Astrocyte of the spinal cord (primary cell): ENCODE measurements at regions not wholly inside any gene's neighbourhood (a gene's known extent, or its start where the extent isn't known, plus 50 kb on each side); places are given as distances from the start of the nearest gene placed in this dataset.
A peak's percentile ranks its signal among the peaks of the same experiment; 100 is the strongest.

Experiments used
- DNase-seq: peaks from one replicate; pipeline ENCODE4 v3.0.0; 2011; ENCODE audit warnings: low read depth, low spot score
- H3K4me3 ChIP-seq: 2 replicates; pipeline ENCODE4 v1.5.1; 2011; ENCODE audit warnings: low read depth, mild to moderate bottlenecking, low read length, moderate library complexity
- in situ Hi-C: cut with HindIII; loops from 2 replicates; pipeline ENCODE4 v1.10.0; 2017; ENCODE audit warnings: low sequenced_read_pairs
- TF ChIP-seq, protein P1 (sequence below): IDR thresholded peaks from 2 replicates; pipeline ENCODE4 v1.5.1; 2012; ENCODE audit warnings: low read depth, mild to moderate bottlenecking, low read length, inconsistent platforms

- in situ Hi-C loops, result no loop called here
- TF ChIP-seq, protein P1, sequence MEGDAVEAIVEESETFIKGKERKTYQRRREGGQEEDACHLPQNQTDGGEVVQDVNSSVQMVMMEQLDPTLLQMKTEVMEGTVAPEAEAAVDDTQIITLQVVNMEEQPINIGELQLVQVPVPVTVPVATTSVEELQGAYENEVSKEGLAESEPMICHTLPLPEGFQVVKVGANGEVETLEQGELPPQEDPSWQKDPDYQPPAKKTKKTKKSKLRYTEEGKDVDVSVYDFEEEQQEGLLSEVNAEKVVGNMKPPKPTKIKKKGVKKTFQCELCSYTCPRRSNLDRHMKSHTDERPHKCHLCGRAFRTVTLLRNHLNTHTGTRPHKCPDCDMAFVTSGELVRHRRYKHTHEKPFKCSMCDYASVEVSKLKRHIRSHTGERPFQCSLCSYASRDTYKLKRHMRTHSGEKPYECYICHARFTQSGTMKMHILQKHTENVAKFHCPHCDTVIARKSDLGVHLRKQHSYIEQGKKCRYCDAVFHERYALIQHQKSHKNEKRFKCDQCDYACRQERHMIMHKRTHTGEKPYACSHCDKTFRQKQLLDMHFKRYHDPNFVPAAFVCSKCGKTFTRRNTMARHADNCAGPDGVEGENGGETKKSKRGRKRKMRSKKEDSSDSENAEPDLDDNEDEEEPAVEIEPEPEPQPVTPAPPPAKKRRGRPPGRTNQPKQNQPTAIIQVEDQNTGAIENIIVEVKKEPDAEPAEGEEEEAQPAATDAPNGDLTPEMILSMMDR, result no peak
Measured at GRCh38 chr5:124859556-124860290, 113.3 kb upstream of the ZNF608 start.

DNA sequence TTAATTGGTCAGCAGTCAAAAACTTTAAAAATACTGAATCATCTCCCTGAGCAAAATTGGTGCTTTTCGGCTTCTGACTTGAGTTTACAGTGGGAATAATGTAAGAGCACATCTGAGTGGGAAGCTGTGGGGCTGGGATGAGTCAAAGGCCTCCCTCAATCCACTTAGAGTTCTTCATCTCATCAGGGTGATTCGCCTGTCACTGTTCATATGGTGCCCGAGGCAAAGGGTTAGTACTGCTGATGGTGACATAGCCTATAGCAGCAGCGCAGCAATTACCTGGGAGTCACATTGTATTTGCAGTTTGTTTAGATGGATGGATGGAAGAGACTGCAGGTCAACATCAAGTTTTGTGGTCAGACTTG, 113.8 kb upstream of the ZNF608 start:
- in situ Hi-C loops, result no loop called here
- H3K4me3 ChIP-seq, result no peak overlapping the region
- TF ChIP-seq, protein P1, result no peak
- DNase-seq, result no peak

More at GRCh38 chr5:124859556-124860290, 113.3 kb upstream of the ZNF608 start:
- no peak overlapping the region for H3K4me3 ChIP-seq
- DNase-seq, result no peak

GRCh38 chr5:124865066-124865465, 118.6 kb upstream of the ZNF608 start:
- no peak overlapping the region for H3K4me3 ChIP-seq
- in situ Hi-C loops, result no loop called here
- TF ChIP-seq, protein P1, result no peak
- DNase-seq, result no peak

- in situ Hi-C loops, result no loop called here
- H3K4me3 ChIP-seq, result no peak overlapping the region
- DNase-seq, result no peak
- TF ChIP-seq, protein P1, result no peak
Measured at GRCh38 chr5:124865603-124866354, 119.3 kb upstream of the ZNF608 start.

- H3K4me3 ChIP-seq, result no peak overlapping the region
- in situ Hi-C loops, result no loop called here
- TF ChIP-seq, protein P1, result no peak
- DNase-seq, result no peak
Measured at GRCh38 chr5:124866355-124867136, 120.1 kb upstream of the ZNF608 start.

- no peak overlapping the region for H3K4me3 ChIP-seq
- peak; percentile 81 for DNase-seq
- in situ Hi-C loops, result no loop called here
- TF ChIP-seq, protein P1, result no peak
Measured at GRCh38 chr5:124867137-124867704, 120.8 kb upstream of the ZNF608 start.
